ENCODE measurements at regions not wholly inside any gene's neighbourhood (a gene's known extent, or its start where the extent isn't known, plus 50 kb on each side); places are given as distances from the start of the nearest gene placed in this dataset.

GRCh38 chr4:19126903-19127302, 1105.3 kb upstream of the LCORL start:
- RAD21 ChIA-PET (ENCODE audit: unreplicated experiment): no interaction called here
- Histone ChIP-seq H3K27ac (ENCODE audit: control insufficient read depth, insufficient read depth) (no peak overlapping the region), H3K4me3 (no peak overlapping the region), H3K27me3 (replicated peaks in 1 of 2; ENCODE audit: control insufficient read depth in 2 of 2, insufficient read depth in 2 of 2, low read length in 1 of 2) (no peaks in the 10 kb centered on the region), H3K79me2 (ENCODE audit: control insufficient read depth, insufficient read depth, low read length) (no peaks in the 10 kb centered on the region), H3K9ac (ENCODE audit: control insufficient read depth, insufficient read depth, low read length) (no peak overlapping the region), H3K9me3 (replicated peaks; ENCODE audit: control insufficient read depth, insufficient read depth, low read length) (no peaks in the 10 kb centered on the region), H3K4me1 (ENCODE audit: control insufficient read depth, insufficient read depth, low read length) (no peaks in the 10 kb centered on the region), H3K36me3 (ENCODE audit: control insufficient read depth in 2 of 2, insufficient read depth in 2 of 2, low read length in 1 of 2) (no peaks in the 10 kb centered on the region), H2AFZ (ENCODE audit: control insufficient read depth, low read depth, low read length) (no peak overlapping the region), H4K20me1 (ENCODE audit: control insufficient read depth, insufficient read depth) (no peaks in the 10 kb centered on the region), H3K4me2 (ENCODE audit: control insufficient read depth, insufficient read depth) (no peak overlapping the region)
- no TSS peak for BruUV-seq (replicated peaks)
- intact Hi-C loops (cut with micrococcal nuclease; ENCODE audit: unreplicated experiment): no loop called here
- POLR2A ChIA-PET: no interaction called here
- DNase-seq (ENCODE audit: low read depth, low spot score) (no peak), ATAC-seq (no peak), FAIRE-seq (no peak)
- WGBS (ENCODE audit: insufficient coverage, insufficient replicate concordance, low lambda C conversion rate, missing lambda C conversion rate): 26% methylated on average over 4 of the region's 4 CpGs
- CTCF ChIA-PET: interaction anchor here (1.2 kb wide), 1 partner anchor 19 kb away, joined by 4 read pairs; no protein-coding TSS in a partner anchor
- no peak for TF ChIP-seq SMAD1 (IDR thresholded peaks at IDR 0.05; ENCODE audit: low read depth, partially characterized antibody)
- TF ChIP-seq PRDM15 (CRISPR knock-in tag; IDR thresholded peaks at IDR 0.05): no peak
- TF ChIP-seq WRNIP1 (IDR thresholded peaks at IDR 0.05; ENCODE audit: borderline replicate concordance, low read depth, low read length): no peak
- no peak for TF ChIP-seq MLLT1 (IDR thresholded peaks at IDR 0.05)
- no peak for TF ChIP-seq IKZF2 (IDR thresholded peaks at IDR 0.05)
- TF ChIP-seq JUNB (IDR thresholded peaks at IDR 0.05): no peak
- TF ChIP-seq RUNX3 (IDR thresholded peaks at IDR 0.05; ENCODE audit: low read length): no peak
- TF ChIP-seq NFYA (IDR thresholded peaks at IDR 0.05; ENCODE audit: borderline replicate concordance, low read depth, low read length): no peak
- TF ChIP-seq YY1 (IDR thresholded peaks at IDR 0.05; ENCODE audit: low read depth, low read length): no peak
- TF ChIP-seq FOXK2 (IDR thresholded peaks at IDR 0.05): no peak
- TF ChIP-seq EGR1 (IDR thresholded peaks at IDR 0.05; ENCODE audit: borderline replicate concordance in 1 of 2, low read depth in 2 of 2, low read length in 2 of 2): no peak
- TF ChIP-seq ATF3 (IDR thresholded peaks at IDR 0.05; ENCODE audit: borderline replicate concordance, extremely low read depth, low read depth, low read length): no peak
- no peak for TF ChIP-seq ZNF274 (IDR thresholded peaks at IDR 0.05; ENCODE audit: insufficient read depth, insufficient read length)
- TF ChIP-seq SUPT20H (IDR thresholded peaks at IDR 0.05; ENCODE audit: borderline replicate concordance, control insufficient read depth, low read depth, low read length): no peak
- TF ChIP-seq NR2C2 (IDR thresholded peaks at IDR 0.05; ENCODE audit: borderline replicate concordance, control insufficient read depth, insufficient read length, low read depth): no peak
- TF ChIP-seq ASH2L (IDR thresholded peaks at IDR 0.05; ENCODE audit: borderline replicate concordance, low read depth): no peak
- no peak for TF ChIP-seq NR2C1 (IDR thresholded peaks at IDR 0.05)
- no peak for TF ChIP-seq SP1 (IDR thresholded peaks at IDR 0.05; ENCODE audit: low read depth, low read length)
- SMC1A ChIA-PET (ENCODE audit: uncharacterized antibody, unreplicated experiment): interaction anchor here (0.9 kb wide), 1 partner anchor 26 kb away, joined by 4 read pairs; no protein-coding TSS in a partner anchor
- in situ Hi-C loops (cut with MboI): no loop called here

Data from GM12878 (cell line).